RWPE1 (cell line): ENCODE measurements at regions not wholly inside any gene's neighbourhood (a gene's known extent, or its start where the extent isn't known, plus 50 kb on each side); places are given as distances from the start of the nearest gene placed in this dataset.

Experiments
- CTCF ChIA-PET: fragments of 350-600 bp; sonication (Branson Sonifier 250); formaldehyde crosslinking; extraction: SDS; loops from one replicate; lab custom pipeline; 2021; lab: Yijun Ruan, JAX
- POLR2A ChIA-PET: fragments of 400-600 bp; formaldehyde crosslinking; extraction: SDS; loops from one replicate; lab custom pipeline; 2020; ENCODE audit warnings: antibody characterized with exemption; ENCODE audit not compliant: low non-redundant PET; lab: Yijun Ruan, JAX
- DNase-seq: peaks from one replicate; pipeline ENCODE4 v3.0.0; 2012; ENCODE audit warnings: low spot score
- H3K27ac ChIP-seq: fragments of 450-650 bp; 2 replicates; pipeline ENCODE4 v1.5.1; 2017
- TF ChIP-seq, protein P1 (sequence below): fragments of 450-650 bp; conservative IDR thresholded peaks from 2 replicates; pipeline ENCODE4 v1.5.1; 2017; ENCODE audit warnings: low read depth, mild to moderate bottlenecking

DNA sequence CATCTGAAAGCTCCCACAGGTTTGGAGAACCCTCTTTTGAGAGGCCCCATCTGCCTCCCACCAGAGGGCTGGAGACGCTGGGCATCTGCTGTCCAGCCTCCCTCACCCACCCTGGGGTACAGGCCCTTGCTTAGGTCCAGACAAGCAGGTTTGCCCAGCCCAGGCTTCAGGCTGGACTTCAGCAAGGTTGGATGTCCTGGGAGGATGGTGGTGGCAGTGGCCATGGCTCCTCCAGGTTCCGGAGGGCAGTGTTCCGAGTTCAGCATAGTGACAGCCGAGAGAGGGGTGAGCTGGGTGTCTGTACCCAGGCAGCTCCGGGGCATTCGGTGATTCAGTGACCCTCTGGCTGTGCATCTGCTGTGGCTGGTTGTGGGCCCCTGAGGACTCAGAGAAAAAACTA is 58.2 kb upstream of the HDAC4 start:
- TF ChIP-seq, protein P1, sequence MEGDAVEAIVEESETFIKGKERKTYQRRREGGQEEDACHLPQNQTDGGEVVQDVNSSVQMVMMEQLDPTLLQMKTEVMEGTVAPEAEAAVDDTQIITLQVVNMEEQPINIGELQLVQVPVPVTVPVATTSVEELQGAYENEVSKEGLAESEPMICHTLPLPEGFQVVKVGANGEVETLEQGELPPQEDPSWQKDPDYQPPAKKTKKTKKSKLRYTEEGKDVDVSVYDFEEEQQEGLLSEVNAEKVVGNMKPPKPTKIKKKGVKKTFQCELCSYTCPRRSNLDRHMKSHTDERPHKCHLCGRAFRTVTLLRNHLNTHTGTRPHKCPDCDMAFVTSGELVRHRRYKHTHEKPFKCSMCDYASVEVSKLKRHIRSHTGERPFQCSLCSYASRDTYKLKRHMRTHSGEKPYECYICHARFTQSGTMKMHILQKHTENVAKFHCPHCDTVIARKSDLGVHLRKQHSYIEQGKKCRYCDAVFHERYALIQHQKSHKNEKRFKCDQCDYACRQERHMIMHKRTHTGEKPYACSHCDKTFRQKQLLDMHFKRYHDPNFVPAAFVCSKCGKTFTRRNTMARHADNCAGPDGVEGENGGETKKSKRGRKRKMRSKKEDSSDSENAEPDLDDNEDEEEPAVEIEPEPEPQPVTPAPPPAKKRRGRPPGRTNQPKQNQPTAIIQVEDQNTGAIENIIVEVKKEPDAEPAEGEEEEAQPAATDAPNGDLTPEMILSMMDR = no peak
- ChIA-PET CTCF (no interaction called here), POLR2A (no interaction called here)
- DNase-seq = no peak
- H3K27ac ChIP-seq = no peak overlapping the region

DNA sequence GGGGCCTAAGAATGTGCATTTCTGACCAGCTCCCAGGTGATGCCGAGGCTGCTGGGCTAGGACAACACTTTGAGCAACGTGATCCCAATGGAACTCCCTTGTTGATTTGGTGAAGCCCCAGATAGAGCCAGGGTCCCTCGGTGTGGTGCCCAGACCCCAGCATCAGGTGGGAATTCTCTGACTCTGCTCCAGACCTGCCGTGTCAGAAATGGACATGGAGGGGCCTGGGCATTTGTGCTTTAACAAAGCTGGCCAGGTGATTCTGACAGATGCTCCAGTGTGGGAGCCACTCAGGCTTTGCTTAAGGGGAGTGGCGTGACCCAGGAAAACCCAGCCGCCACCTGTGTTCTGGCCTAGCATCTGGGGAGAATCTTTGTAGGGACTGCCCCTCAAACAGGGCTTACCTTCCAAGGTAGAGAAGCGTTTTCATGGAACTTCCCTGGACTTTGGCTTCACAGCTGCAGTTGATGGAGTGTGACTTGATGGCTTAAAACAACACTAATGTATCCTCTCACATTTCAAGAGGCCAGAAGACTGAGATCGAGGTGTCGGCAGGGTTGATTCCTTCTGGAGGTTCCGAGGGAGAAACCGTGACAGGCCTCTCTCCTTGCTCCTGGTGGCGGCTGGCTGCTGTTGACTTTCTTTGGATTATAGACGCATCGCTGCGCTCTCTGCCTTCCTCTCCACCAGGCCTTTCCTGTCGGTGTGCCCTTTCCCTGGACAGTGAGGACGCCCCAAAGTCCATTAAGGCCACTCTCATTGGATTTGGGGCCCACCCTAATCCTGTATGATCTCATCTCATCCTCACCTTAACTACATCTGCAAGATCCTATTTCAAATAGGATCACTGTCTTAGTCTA is 57.0 kb upstream of the HDAC4 start:
- ChIA-PET POLR2A (no interaction called here), CTCF (no interaction called here)
- H3K27ac ChIP-seq = no peak overlapping the region
- TF ChIP-seq, protein P1 = no peak
- no peak for DNase-seq

DNA sequence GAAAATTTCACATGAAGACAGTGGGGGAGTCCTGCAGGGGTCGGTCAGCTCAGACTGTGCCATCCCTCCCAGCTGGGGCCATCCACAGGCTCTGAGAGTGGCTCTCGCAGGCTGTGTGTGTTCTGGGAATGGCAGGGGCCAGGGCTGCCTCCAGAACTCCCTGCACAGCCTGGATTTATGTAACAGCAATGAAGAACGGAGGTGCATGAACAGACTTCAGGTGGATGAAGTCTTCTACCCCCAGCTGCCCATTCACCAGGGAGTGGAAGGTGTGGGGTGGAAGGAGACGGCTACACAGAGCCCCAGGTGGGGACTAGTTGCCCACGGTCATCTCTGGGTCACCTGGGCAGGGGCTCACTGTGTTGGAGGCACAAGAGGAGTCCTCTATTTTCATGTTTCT is 56.1 kb upstream of the HDAC4 start:
- no peak overlapping the region for H3K27ac ChIP-seq
- TF ChIP-seq, protein P1 = no peak
- DNase-seq = no peak
- ChIA-PET POLR2A (no interaction called here), CTCF (no interaction called here)

DNA sequence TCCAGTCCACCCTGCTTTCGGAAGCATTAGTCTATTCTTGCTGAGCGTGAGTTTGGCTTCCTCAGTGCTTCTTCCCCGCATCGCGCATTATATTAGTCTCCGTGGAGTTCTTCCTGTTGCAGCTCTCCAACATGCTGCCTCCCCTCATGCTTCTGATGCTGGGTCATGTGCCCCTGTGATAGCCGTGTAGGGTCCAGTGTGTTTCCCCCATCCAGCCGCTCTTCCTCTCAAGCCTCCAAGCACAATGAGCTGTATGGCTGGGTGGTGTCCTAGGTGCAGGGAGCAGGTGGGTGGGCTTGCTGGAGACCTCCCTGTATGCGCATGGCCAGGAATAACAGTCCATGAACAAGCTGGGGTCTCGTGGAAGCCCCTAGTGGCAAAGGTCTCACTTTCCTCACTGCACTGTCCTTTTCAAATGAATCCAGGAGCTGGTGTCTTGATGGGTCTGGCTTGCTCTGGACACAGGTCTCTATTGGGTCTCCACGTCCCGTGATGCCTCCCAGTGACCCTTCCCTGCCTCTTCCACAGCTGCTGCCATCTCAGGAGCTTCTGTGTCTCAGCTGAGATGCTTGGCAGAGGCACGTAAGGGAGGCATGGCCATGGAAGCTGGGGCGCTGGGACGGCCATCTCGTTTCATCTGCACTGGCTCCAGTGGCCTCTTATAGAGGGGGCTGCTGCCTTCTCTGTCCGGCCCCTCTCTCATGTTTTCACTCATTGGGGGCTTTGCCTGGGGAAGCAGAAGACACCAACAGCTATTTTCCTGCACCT is 54.8 kb upstream of the HDAC4 start:
- POLR2A ChIA-PET = no interaction called here
- CTCF ChIA-PET = no interaction called here

DNA sequence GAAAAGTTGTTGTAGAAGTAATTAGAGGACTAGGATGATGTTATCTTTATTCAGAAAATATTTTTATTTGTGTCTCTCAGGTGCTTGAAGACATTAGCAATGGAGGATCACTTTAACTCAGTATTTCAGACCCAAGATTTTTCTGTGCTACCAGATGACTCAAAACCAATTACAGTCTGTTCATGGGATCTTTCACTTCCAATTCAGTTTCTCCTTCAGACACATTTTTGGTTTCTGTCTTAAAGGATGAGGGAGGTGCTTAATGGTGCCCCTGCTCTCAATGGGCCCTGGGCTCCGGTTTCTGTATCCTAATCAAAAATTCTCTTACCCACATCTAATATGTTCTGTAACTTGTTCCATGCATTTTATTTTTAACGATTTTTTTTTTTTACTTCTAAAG is 53.7 kb upstream of the HDAC4 start:
- POLR2A ChIA-PET = no interaction called here
- TF ChIP-seq, protein P1 = no peak
- no peak for DNase-seq
- CTCF ChIA-PET = no interaction called here
- no peak overlapping the region for H3K27ac ChIP-seq

More for the DNA sequence above, 54.8 kb upstream of the HDAC4 start:
- DNase-seq = no peak
- TF ChIP-seq, protein P1 = no peak
- no peak overlapping the region for H3K27ac ChIP-seq
